Stimulated activated naive CD4-positive, alpha-beta T cell (primary cell): ENCODE measurements at regions not wholly inside any gene's neighbourhood (a gene's known extent, or its start where the extent isn't known, plus 50 kb on each side); places are given as distances from the start of the nearest gene placed in this dataset.

Source experiments
- DNase-seq, 6 experiments: peaks; one replicate each; lab custom pipeline; 2025; lab: John Stamatoyannopoulos, UW

GRCh38 chr4:89599026-89599425 is 237.9 kb downstream of the SNCA start:
- DNase-seq = no peak

- DNase-seq = no peak
Observed at GRCh38 chr4:89598602-89599001, 238.4 kb downstream of the SNCA start.

GRCh38 chr4:89595125-89595789 is 241.7 kb downstream of the SNCA start:
- no peak for DNase-seq

- no peak for DNase-seq
Observed at GRCh38 chr4:89590128-89590527, 246.8 kb downstream of the SNCA start.

- no peak for DNase-seq
Observed at GRCh38 chr4:89588421-89588820, 248.5 kb downstream of the SNCA start.

GRCh38 chr4:89587364-89587763 is 249.6 kb downstream of the SNCA start:
- DNase-seq = no peak

GRCh38 chr4:89586864-89587263 is 250.1 kb downstream of the SNCA start:
- no peak for DNase-seq

GRCh38 chr4:89586318-89586717 is 250.6 kb downstream of the SNCA start:
- DNase-seq = no peak

- DNase-seq = no peak
Observed at GRCh38 chr4:89582756-89583505, 254.0 kb downstream of the SNCA start.

- no peak for DNase-seq
Observed at GRCh38 chr4:89579771-89580170, 257.2 kb downstream of the SNCA start.

- no peak for DNase-seq
Observed at GRCh38 chr4:89576246-89576645, 260.7 kb downstream of the SNCA start.

- DNase-seq = no peak
Observed at GRCh38 chr4:89575840-89576239, 261.1 kb downstream of the SNCA start.

GRCh38 chr4:89574176-89574575 is 262.8 kb downstream of the SNCA start:
- DNase-seq = no peak

GRCh38 chr4:89573656-89574055 is 263.3 kb downstream of the SNCA start:
- DNase-seq = no peak

- DNase-seq = no peak
Observed at GRCh38 chr4:89572224-89572858, 264.6 kb downstream of the SNCA start.

- no peak for DNase-seq
Observed at GRCh38 chr4:89570931-89571330, 263.3 kb upstream of the GPRIN3 start.

GRCh38 chr4:89567936-89568335 is 260.3 kb upstream of the GPRIN3 start:
- DNase-seq = no peak

- DNase-seq = no peak
Observed at GRCh38 chr4:89563431-89563830, 255.8 kb upstream of the GPRIN3 start.

GRCh38 chr4:89562746-89563145 is 255.1 kb upstream of the GPRIN3 start:
- no peak for DNase-seq

- no peak for DNase-seq
Observed at GRCh38 chr4:89561048-89561447, 253.4 kb upstream of the GPRIN3 start.

GRCh38 chr4:89558147-89558546 is 250.5 kb upstream of the GPRIN3 start:
- no peak for DNase-seq

- no peak for DNase-seq
Observed at GRCh38 chr4:89556601-89557305, 249.2 kb upstream of the GPRIN3 start.

- DNase-seq = no peak
Observed at GRCh38 chr4:89551191-89551590, 243.6 kb upstream of the GPRIN3 start.
